Endodermal cell (in vitro differentiated cells): ENCODE measurements at regions not wholly inside any gene's neighbourhood (a gene's known extent, or its start where the extent isn't known, plus 50 kb on each side); places are given as distances from the start of the nearest gene placed in this dataset.
A peak's percentile ranks its signal among the peaks of the same experiment; 100 is the strongest.

Experiments
- DNase-seq: peaks from one replicate; pipeline ENCODE4 v3.0.0-alpha.2; 2017
- H3K27ac ChIP-seq: 2 replicates; pipeline ENCODE4 v1.5.1; 2013; ENCODE audit warnings: mild to moderate bottlenecking, low read depth, low read length, moderate library complexity
- H3K27me3 ChIP-seq: 2 replicates; pipeline ENCODE4 v1.6.1; 2013; ENCODE audit warnings: mild to moderate bottlenecking, low read length, moderate library complexity; ENCODE audit not compliant: insufficient read depth, control insufficient read depth, poor library complexity, severe bottlenecking
- H3K36me3 ChIP-seq: 2 replicates; pipeline ENCODE4 v1.7.0; 2013; ENCODE audit warnings: mild to moderate bottlenecking, low read length, moderate library complexity; ENCODE audit not compliant: control insufficient read depth, insufficient read depth
- H3K4me1 ChIP-seq: one replicate; pipeline ENCODE4 v1.7.0; 2013; ENCODE audit warnings: low read length; ENCODE audit not compliant: control insufficient read depth, insufficient read depth
- H3K4me3 ChIP-seq: 2 replicates; pipeline ENCODE4 v1.5.1; 2013; ENCODE audit warnings: mild to moderate bottlenecking, low read length, moderate library complexity
- H3K9ac ChIP-seq: 2 replicates; pipeline ENCODE4 v1.6.1; 2013; ENCODE audit warnings: mild to moderate bottlenecking, low read length, moderate library complexity; ENCODE audit not compliant: poor library complexity, severe bottlenecking; ENCODE audit errors: extremely low read depth
- H3K9me3 ChIP-seq: 2 replicates; pipeline ENCODE4 v1.6.1; 2013; ENCODE audit warnings: mild to moderate bottlenecking, low read length, moderate library complexity; ENCODE audit not compliant: control insufficient read depth
- H3K27ac Mint-ChIP-seq: 2 replicates; pipeline ENCODE4 v1.8.0; 2020; ENCODE audit warnings: mixed read lengths
- H3K27me3 Mint-ChIP-seq: 2 replicates; pipeline ENCODE4 v1.8.0; 2021; ENCODE audit warnings: mild to moderate bottlenecking, mixed read lengths; ENCODE audit not compliant: insufficient read depth
- H3K36me3 Mint-ChIP-seq: 2 replicates; pipeline ENCODE4 v1.8.0; 2020; ENCODE audit warnings: low read depth, mixed read lengths
- H3K4me1 Mint-ChIP-seq: 2 replicates; pipeline ENCODE4 v1.8.0; 2020; ENCODE audit warnings: mixed read lengths
- H3K4me3 Mint-ChIP-seq: 2 replicates; pipeline ENCODE4 v1.8.0; 2020; ENCODE audit warnings: mild to moderate bottlenecking, moderate library complexity, mixed read lengths
- H3K9me3 Mint-ChIP-seq: 2 replicates; pipeline ENCODE4 v1.8.0; 2020; ENCODE audit warnings: mild to moderate bottlenecking, mixed read lengths
- WGBS, 2 experiments: methylation state at CpG; one replicate each; pipeline versions ENCODE4 v1.1.5 to v1.1.7; 2013; ENCODE audit warnings: missing lambda C conversion rate in 2 of 2, mixed read lengths in 1 of 2; ENCODE audit not compliant: insufficient coverage in 1 of 2, insufficient read length in 1 of 2; 5-methylcytosine and 5-hydroxymethylcytosine counted together
- TF ChIP-seq, protein P1 (sequence below): fragments of 200-600 bp; sonication (generic); conservative IDR thresholded peaks from 2 replicates; pipeline ENCODE4 v1.5.0; 2021; ENCODE audit warnings: antibody characterized with exemption, mild to moderate bottlenecking

DNA sequence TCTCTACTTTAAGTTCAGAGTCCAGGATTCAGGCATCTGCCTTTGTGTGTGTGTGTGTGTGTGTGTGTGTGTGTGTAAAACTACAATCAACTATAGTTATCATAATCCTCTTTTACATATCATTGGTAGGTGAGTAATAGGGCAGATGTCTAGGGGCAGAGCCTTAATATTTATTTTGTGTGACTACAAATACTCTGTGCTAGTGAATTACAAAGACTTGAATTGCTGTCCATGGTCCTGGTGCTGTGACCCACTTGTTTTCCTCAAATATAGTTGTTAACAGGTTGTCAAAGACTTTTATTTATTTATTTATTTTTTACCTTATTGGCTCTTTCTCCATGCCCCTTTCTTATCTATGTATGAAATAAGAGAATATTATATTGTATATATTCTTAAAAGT lies 196.8 kb downstream of the ANXA1 start:
- H3K4me1 Mint-ChIP-seq = no peaks in the 10 kb centered on the region
- TF ChIP-seq, protein P1, sequence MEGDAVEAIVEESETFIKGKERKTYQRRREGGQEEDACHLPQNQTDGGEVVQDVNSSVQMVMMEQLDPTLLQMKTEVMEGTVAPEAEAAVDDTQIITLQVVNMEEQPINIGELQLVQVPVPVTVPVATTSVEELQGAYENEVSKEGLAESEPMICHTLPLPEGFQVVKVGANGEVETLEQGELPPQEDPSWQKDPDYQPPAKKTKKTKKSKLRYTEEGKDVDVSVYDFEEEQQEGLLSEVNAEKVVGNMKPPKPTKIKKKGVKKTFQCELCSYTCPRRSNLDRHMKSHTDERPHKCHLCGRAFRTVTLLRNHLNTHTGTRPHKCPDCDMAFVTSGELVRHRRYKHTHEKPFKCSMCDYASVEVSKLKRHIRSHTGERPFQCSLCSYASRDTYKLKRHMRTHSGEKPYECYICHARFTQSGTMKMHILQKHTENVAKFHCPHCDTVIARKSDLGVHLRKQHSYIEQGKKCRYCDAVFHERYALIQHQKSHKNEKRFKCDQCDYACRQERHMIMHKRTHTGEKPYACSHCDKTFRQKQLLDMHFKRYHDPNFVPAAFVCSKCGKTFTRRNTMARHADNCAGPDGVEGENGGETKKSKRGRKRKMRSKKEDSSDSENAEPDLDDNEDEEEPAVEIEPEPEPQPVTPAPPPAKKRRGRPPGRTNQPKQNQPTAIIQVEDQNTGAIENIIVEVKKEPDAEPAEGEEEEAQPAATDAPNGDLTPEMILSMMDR = no peak
- no peaks in the 10 kb centered on the region for H3K27me3 Mint-ChIP-seq
- Histone ChIP-seq H3K27ac (no peak overlapping the region), H3K36me3 (no peaks in the 10 kb centered on the region), H3K9me3 (no peaks in the 10 kb centered on the region), H3K4me1 (no peaks in the 10 kb centered on the region), H3K4me3 (no peak overlapping the region), H3K9ac (no peak overlapping the region), H3K27me3 (no peaks in the 10 kb centered on the region)
- no peak overlapping the region for H3K4me3 Mint-ChIP-seq
- H3K9me3 Mint-ChIP-seq = no peaks in the 10 kb centered on the region
- no peak overlapping the region for H3K27ac Mint-ChIP-seq
- peak; percentile 63 for DNase-seq
- H3K36me3 Mint-ChIP-seq = no peaks in the 10 kb centered on the region

DNA sequence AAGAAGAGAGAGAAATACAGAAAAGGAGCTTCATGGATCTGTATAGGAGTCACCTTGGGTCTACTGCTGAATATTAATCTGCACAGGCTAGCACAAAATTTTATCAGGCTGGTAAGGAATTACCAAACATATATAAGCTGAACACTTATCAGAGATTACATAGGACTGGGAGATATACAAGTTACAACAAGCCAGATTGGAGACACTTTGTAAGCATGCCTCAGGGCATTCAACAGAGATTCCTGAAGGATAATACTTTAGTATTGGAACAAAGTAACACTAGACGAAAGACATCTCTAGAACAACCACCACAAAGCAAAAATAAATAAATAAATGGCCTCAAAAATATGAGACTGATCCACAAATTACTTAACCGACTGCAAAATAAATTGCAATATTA lies 197.8 kb downstream of the ANXA1 start:
- H3K36me3 ChIP-seq = no peaks in the 10 kb centered on the region
- DNase-seq = no peak
- no peak overlapping the region for H3K27ac ChIP-seq
- TF ChIP-seq, protein P1 = no peak
- H3K36me3 Mint-ChIP-seq = no peaks in the 10 kb centered on the region
- no peaks in the 10 kb centered on the region for H3K4me1 Mint-ChIP-seq
- H3K9me3 ChIP-seq = no peaks in the 10 kb centered on the region
- H3K27ac Mint-ChIP-seq = no peak overlapping the region
- H3K9ac ChIP-seq = no peak overlapping the region
- 86% methylated on average over 1 of the region's 2 CpGs; no CpG with 5 or more reads in 1 of the 2 experiments for WGBS, 2 experiments
- no peaks in the 10 kb centered on the region for H3K27me3 ChIP-seq
- H3K4me1 ChIP-seq = no peaks in the 10 kb centered on the region
- no peaks in the 10 kb centered on the region for H3K27me3 Mint-ChIP-seq
- no peak overlapping the region for H3K4me3 ChIP-seq
- no peaks in the 10 kb centered on the region for H3K9me3 Mint-ChIP-seq
- H3K4me3 Mint-ChIP-seq = no peak overlapping the region

DNA sequence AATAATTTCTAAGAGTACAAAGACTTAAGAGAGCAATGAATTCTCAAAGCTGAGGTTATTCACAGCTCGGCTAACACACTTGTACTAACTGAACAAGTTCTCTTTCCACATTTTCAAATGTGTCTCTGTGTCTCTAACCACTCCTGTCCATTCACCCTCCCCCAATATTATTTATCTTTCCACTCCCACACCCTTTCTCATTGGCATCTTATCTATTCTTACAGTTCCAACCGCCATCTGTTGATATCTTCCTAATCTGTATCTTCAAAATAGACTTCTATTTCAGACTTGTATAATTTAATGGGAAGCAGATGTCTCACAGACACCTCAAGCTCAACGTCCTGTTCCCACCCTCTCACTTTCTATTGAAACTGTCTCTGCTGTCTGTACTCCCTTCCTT lies 205.9 kb downstream of the ANXA1 start:
- Mint-ChIP-seq H3K4me1 (no peaks in the 10 kb centered on the region), H3K27me3 (no peaks in the 10 kb centered on the region), H3K27ac (no peak overlapping the region), H3K36me3 (no peaks in the 10 kb centered on the region), H3K4me3 (no peak overlapping the region), H3K9me3 (no peaks in the 10 kb centered on the region)
- Histone ChIP-seq H3K36me3 (no peaks in the 10 kb centered on the region), H3K4me3 (no peak overlapping the region), H3K27me3 (no peaks in the 10 kb centered on the region), H3K27ac (no peak overlapping the region), H3K4me1 (no peaks in the 10 kb centered on the region), H3K9ac (no peak overlapping the region), H3K9me3 (no peaks in the 10 kb centered on the region)
- TF ChIP-seq, protein P1 = no peak
- WGBS, 2 experiments = 90 to 94% methylated on average over 2 to 3 of the region's 3 CpGs
- DNase-seq = no peak
